Fibroblast of mammary gland (primary cell): ENCODE measurements at regions not wholly inside any gene's neighbourhood (a gene's known extent, or its start where the extent isn't known, plus 50 kb on each side); places are given as distances from the start of the nearest gene placed in this dataset.
"Not testable (repeated sequence)": the region's sequence is repeated elsewhere in the genome, so short reads cannot be mapped to it uniquely, and the experiment has no call there.

Experiments used
- DNase-seq: peaks from one replicate; pipeline ENCODE4 v3.0.0-alpha.2; 2010; ENCODE audit warnings: low read depth
- H3K4me3 ChIP-seq: 2 replicates; pipeline ENCODE4 v1.5.1; 2011; ENCODE audit warnings: low read depth, mild to moderate bottlenecking, low read length, moderate library complexity; ENCODE audit not compliant: control insufficient read depth
- CTCF ChIP-seq: conservative IDR thresholded peaks from 2 replicates; pipeline ENCODE4 v1.5.1; 2011; ENCODE audit warnings: low read depth, low read length, inconsistent platforms; ENCODE audit not compliant: control insufficient read depth, insufficient read depth

- TF ChIP-seq CTCF: no peak
- H3K4me3 ChIP-seq: no peak overlapping the region
- no peak for DNase-seq
Measured at GRCh38 chr21:18129526-18129925, 115.1 kb upstream of the CHODL start.

GRCh38 chr21:18118566-18118965 is 126.1 kb upstream of the CHODL start:
- no peak for DNase-seq
- H3K4me3 ChIP-seq: no peak overlapping the region
- no peak for TF ChIP-seq CTCF

- DNase-seq: no peak
- TF ChIP-seq CTCF: no peak
- H3K4me3 ChIP-seq: no peak overlapping the region
Measured at GRCh38 chr21:18117176-18117575, 127.5 kb upstream of the CHODL start.

- no peak for DNase-seq
- TF ChIP-seq CTCF: no peak
- no peak overlapping the region for H3K4me3 ChIP-seq
Measured at GRCh38 chr21:18114810-18115209, 129.8 kb upstream of the CHODL start.

- no peak for TF ChIP-seq CTCF
- H3K4me3 ChIP-seq: no peak overlapping the region
- no peak for DNase-seq
Measured at GRCh38 chr21:18104802-18105201, 139.8 kb upstream of the CHODL start.

GRCh38 chr21:18096413-18096812 is 148.2 kb upstream of the CHODL start:
- DNase-seq, H3K4me3 ChIP-seq: not testable (repeated sequence)

GRCh38 chr21:18089786-18090185 is 154.8 kb upstream of the CHODL start:
- no peak overlapping the region for H3K4me3 ChIP-seq
- TF ChIP-seq CTCF: no peak
- no peak for DNase-seq

- no peak for DNase-seq
- H3K4me3 ChIP-seq: no peak overlapping the region
- no peak for TF ChIP-seq CTCF
Measured at GRCh38 chr21:18070392-18070791, 174.2 kb upstream of the CHODL start.
